NCI-H748 (cell line): ENCODE measurements at regions not wholly inside any gene's neighbourhood (a gene's known extent, or its start where the extent isn't known, plus 50 kb on each side); places are given as distances from the start of the nearest gene placed in this dataset.
"Not testable (repeated sequence)": the region's sequence is repeated elsewhere in the genome, so short reads cannot be mapped to it uniquely, and the experiment has no call there.

Experiments
- DNase-seq: peaks from one replicate; lab custom pipeline; 2025; ENCODE audit not compliant: unreplicated experiment; lab: John Stamatoyannopoulos, UW

DNA sequence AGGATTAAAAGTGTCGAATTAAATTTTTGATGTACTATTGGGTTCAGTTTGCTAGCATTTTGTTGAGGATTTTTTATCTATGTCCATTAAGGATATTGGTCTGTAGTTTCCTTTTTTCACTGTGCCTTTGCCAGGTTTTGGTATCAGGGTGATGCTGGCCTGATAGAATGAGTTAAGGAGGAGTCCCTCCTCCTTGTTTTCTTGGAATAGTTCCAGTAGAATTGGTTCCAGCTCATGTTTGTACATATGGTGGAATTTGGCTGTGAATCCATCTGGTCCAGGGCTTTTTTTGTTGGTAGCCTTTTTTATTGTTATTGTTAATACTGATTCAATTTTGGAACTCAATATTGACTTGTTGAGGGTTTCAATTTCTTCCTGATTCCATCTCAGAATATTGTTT, 141.8 kb downstream of the SIM1 start:
- no peak for DNase-seq

DNA sequence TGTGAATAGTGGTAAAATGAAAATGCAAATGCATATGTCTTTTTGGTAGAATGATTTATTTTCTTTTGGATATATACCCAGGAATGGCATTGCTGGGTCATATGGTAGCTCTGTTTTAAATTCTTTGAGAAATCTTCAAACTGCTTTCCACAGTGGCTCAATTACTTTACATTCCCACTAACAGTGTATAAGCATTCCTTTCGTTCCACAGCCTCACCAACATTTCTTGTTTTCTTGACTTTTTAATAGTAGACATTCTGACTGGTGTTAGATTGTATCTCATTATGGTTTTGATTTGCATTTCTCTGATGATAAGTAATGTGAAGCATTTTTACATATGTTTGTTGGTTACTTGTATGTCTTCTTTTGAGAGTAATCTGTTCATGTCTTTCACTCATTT, 144.0 kb downstream of the SIM1 start:
- no peak for DNase-seq

DNA sequence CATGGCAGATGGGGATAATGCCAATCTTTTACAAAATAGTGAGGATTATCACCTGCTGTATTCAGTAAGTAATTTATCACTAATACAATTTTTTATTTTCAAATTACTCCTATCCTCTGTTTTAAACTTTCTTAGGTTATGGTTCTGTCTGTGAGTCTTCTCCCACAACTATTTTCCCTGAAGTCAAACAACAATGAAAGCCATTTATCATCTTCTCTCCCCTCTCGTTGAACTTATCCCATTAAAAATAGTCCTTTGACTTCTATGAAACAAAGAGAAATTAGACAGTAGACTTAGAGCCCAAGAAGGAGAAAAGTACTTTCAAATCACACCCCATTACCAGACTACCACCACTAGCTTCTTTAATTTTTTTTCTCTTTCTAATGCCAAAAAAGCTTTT, 147.7 kb downstream of the SIM1 start:
- DNase-seq, result no peak

DNA sequence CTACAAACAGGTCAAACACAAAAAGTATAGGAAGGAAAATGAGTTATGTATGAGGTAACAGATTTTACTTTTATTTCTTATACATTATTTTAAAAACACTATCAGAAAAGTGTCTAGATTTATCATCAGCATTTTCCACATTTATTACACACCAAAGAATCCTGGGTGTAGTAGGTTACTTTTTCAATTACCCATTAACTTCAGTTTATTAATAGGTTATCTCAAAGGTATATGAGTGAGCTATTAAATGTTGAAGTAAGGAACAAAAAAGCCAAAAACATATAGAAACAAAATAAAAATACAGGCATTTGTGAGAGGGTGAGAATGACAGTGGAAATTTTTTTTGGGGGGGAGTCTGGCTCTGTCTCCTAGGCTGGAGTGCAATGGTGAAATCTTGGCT, 150.5 kb downstream of the SIM1 start:
- DNase-seq, result no peak

DNA sequence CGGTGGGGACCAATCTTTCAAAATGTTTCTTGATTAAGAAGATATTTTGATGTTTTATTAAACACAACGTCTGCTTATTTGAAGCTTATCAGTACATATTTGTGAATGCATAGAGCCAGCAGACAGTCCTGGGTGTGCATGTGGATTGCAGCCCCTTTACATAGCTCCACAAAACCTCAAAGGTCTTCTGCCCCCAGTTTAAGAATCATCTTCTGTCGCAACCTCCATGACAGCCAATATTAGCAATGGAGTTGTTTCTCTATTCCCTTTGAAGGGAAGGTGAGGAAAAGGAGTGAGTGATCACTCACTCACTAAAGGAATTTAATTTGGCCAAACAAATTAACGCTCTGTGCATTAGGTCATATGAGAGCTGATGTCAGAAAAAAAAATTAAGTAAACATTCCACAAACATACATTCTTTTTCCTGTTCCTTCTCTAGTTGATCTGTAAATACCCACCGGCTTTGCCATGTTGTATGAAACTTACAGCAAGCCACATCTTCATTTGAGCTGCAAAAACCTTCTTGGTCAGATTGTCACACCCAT, 152.9 kb downstream of the SIM1 start:
- DNase-seq, result no peak

DNA sequence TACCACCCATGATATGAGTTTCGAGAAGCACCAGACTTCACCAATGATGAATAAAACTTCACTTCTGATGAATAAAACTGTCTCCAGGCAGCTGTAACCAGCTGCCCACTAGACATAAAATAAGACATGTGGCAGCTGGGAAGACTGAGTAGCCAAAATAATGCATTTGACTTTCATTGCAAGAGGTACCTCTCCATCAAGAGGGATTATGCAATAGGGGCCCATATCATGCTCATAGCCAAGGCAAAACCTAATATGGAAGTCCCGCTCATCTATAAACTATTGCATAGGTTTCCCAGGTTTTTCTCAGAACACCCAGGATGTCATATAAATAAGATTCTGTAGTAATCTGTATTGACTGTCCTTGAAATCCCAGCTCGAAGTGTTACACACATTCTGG, 155.5 kb downstream of the SIM1 start:
- no peak for DNase-seq

DNA sequence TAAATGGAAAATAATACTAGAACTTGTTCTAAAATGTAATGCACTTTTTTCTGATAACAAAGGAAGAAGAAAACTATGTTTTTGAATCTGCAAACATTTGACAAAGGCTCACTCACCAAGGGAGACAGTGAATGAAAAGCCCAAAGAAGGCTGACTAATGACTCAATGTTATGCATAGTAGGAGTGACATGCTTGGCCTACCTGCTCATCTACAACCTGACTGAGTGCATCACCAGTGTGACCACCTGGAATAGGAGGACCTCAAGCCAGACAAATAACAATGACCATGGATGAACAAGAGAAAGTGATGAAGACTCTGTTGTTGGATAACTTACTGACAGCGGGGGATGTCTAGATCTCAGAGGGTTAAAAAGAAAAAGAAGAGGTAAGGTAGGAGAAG, 157.2 kb downstream of the SIM1 start:
- DNase-seq, result no peak

DNA sequence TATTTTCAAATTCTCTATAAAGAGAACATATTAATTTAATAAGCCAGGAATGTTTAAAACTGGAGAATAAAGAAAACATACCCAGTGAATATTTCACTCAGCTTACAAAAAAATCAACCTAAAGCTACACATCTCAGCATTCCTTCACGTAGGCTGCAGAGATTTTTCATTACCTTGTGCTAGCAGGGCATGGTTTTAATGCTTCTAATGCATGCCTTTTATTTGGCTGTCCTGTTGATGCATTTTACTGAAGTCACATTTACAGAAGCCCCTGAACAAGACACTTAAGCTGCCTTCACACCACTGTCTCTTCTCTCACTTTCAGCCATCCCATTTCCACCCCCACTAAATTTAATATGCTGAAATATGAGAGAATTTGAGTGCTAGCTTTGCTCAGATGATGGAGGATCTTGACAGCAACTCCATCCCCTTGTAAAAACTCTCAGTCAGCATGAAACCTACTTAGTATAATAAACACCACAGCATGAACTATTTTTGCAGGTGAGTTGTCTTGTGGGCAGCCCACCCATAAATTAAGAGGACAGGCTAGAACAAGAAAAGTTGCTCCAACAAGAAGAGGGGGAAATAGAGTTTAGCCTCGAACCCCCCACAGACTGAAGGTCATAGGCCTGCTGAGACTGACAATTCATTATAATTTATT, 159.4 kb downstream of the SIM1 start:
- no peak for DNase-seq

DNA sequence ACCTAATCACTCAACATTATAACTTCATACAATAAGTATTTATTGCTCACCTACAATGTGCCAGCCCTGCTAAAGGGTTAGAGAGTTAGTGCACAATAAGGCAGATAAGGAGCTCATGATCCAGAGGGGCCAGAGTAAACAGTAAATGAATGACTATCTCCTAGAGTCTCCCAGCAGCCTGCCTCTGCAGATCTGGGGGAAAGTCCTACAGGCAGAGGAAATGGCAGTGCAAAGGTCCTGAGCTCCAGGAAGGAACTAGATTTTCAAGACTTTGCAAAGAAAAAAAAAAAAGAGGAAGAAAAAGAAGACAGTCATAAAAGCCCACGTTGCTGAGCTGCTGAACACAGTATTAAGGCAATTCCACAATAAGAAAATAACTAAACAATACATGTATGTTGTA, 160.1 kb downstream of the SIM1 start:
- DNase-seq, result no peak

DNA sequence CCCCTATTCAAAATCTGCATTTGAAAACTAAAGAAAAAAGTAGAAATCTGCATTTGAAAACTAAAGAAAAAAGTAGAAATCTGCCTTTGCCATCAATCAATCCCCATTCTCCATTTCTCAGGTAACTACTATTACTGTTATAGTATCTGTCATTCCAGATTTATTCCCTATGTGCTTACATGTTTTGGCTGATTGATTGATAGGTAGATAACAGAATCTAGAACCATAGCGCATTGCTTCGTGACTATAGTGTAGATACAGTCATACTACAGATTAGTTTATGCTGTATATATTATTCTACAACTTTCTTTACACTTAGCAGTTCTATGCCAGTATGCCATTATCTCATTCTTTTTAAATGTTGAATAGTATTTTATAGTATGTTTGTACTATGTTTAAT, 163.0 kb downstream of the SIM1 start:
- DNase-seq, result no peak

DNA sequence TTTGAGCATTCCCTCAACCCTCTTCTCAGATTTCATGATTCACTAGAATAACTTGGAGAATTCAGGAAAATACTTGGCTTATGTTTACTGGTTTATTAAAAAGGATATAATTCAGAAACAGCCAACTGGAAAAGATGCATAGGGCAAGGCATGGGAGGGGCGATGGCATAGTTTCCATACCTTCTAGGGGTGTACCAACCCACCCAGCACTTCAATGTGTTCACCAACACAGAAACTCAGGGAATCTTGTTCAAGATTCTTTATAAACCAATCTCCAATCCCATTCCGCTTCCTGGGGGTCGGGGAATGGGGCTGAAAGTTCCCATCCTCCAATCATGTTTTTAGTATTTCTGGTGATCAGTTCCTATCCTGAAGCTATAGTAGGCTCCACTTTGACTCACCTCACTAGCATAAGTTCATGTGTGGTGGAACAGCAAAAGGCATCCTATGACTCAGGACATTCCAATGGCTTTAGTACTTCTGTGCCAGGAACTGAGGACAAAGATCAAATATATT, 164.4 kb downstream of the SIM1 start:
- no peak for DNase-seq

DNA sequence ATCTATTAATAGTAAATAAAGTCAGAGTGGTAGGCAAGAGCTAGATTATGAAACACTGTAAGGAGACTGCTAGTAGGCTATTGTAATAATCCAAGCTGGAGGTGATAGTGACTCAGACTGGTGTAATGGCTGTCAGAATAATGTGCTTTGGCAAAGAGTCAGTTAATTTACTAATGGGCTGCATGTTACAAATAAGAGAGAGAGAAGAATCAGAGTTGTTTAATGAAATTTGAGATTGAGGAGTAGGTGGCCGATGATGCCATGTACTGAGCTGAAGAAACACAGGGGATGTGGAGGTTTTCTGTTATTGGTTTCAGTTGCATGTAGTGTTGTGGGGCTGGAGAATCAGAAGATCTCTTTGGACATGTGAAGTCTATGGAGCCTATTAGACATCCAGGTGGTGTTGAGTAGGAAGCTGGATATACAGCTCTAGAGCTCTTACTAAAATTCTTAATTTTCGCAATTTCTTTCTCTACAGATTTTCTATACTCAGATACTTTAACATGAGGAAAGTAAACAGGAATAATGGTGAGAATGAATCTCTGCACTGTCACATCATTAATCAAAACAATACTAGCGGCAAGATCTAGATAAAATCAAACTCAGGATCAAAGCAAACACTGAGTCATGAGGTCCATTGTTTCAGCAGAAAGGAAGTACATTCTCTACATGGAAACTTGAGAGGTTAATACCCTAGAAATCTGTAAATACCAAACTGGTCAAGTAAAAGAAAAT, 167.7 kb downstream of the SIM1 start:
- DNase-seq, result peak; percentile 49

DNA sequence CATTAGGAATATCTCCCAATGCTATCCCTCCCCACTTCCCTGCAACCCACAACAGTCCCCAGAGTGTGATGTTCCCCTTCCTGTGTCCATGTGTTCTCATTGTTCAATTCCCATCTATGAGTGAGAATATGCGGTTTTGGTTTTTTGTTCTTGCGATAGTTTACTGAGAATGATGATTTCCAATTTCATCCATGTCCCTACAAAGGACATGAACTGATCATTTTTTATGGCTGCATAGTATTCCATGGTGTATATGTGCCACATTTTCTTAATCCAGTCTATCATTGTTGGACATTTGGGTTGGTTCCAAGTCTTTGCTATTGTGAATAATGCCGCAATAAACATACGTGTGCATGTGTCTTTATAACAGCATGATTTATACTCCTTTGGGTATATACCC, 169.5 kb downstream of the SIM1 start:
- DNase-seq, result not testable (repeated sequence)

DNA sequence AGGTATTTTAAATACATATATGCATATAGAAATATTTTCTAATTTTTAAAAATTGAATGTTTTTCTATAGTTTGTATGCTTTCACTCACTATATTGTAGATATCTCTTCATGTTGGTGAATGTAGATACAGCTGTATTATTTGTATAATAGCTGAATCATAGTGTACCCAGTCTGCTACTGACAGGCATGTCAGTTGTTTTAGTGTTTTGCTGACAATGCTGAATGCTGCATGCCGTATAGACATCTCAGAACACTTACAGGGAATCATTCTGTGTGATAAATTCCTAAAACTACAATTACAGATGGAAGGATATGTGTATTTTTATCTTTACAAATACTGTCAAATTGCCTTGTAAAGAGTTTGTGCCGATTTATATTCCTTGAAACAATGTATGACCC, 175.4 kb downstream of the SIM1 start:
- DNase-seq, result no peak

DNA sequence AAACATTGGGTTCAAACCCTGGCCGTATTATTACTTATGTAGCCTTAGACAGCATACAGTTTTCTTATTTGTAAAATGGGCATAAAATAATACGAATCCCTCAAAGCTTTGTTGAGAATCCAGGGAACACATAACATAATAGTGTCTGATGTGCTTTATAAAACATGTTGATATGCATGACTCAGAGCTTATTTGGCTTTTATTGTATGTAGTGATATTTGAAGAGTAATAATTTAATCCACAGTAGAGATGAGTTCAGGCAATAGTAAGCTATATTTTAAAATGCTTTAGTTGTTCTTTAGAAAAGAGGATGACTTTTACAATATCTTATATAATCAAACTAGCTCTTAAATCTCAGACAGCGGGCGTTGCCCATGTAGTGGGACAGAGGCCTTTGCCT, 176.4 kb downstream of the SIM1 start:
- no peak for DNase-seq

DNA sequence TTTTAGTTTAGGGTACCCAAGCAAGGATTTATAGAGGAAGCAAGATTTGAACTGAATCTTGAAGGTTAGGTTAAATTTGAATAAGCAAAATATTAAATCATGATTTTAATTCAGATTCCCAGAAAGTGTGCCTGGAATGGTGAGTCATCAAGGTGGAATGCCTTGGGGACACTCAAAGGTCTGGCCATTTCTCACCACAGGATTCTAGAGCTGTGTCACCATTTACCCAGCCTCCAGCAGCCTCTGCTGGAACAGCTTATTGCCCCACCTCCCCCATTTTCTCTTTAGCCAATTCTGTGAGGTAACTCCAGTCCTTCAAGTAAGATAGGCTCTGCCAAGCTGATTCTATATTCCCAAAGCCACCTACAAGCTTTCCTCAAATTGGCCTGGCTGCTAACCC, 181.4 kb downstream of the SIM1 start:
- DNase-seq, result no peak

DNA sequence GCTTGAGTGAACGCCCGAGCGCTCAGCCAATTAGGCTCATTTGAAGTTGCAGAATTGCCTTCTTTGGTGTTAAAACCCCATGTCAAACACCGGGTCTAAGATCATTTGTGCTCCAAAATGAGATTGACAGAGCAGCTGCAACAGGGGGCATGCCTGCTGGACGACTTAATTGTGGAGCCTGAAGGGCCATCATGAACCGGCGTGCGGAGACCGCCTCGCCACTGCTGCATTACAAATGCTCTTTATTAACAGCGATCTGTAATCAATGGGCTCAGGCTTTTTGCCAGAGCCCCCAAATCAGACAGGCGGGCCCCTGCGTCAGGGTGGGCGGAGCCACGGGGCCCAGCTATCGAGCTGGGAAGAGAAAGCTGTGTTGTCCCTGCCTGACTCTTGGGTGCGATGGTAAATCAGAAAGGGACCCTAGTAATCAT, 183.2 kb downstream of the SIM1 start:
- DNase-seq, result peak; percentile 87

DNA sequence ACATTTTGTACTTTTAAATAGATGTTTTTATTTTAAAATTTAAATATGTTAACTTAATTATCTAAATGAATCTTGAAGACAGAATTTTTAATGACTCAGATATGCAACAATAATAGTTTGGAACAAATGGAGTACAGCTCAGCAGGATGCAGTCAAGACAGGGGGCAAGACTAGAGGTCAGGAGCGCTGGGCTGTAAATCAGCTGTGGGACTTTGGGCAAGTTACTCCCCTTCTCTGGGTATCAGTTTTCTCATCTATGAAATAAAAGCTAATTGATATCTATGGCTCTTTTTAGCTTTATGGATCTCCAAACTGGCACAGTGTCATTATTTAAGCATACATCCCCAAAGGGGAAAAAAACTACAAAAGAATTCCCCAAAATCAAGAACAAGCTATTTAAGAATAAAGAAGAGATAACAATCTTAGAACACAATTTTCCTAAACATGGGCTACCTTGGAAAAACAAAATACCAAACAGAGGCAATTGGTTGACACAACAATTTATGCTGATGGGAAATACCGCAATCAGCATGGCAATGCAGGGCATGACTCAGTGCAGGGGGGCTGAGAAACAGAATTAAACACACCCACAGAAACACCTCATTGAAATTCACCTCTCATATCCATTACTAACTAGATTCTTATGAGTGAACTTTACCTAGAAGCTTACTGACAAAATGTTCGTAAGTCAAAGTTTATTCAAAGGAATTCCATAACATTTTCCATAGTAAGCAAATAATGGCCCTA, 188.2 kb downstream of the SIM1 start:
- no peak for DNase-seq

DNA sequence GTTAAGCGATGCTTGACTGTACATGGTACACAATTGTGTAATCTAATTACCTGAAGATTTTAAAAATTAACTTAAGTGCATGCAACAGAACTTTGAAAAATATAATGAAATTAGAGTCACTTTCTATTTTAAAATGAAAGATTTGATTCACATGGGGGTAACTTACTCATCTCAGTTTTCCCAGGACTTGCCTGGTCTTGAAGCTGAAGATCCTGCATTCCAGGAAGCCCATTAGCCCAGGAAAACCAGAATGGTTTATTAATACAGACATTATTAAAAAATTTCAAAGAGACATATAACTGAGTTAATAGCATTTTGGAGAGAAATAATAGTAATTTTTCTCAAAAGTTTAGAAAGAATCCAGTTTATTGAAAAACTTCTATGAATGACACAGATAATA, 190.6 kb downstream of the SIM1 start:
- DNase-seq, result no peak

DNA sequence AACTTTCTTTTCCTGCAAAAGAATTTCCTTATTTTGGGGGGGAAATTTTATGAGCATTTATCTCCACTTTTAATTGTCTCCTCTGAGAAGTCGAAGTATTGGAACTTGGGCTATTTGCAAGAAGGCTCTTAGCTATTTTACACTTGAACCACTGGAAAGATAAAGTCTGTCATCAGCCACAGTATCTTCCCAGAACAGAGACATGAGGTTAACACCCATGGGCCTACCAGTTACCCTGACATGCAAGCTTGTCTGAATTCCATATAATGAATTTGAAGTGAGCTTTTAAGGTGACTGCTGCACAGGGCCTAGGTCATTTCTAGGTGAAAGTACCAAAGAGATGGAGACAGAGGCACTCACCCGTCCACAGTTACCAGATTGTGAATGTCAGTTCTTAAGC, 193.1 kb downstream of the SIM1 start:
- DNase-seq, result no peak

DNA sequence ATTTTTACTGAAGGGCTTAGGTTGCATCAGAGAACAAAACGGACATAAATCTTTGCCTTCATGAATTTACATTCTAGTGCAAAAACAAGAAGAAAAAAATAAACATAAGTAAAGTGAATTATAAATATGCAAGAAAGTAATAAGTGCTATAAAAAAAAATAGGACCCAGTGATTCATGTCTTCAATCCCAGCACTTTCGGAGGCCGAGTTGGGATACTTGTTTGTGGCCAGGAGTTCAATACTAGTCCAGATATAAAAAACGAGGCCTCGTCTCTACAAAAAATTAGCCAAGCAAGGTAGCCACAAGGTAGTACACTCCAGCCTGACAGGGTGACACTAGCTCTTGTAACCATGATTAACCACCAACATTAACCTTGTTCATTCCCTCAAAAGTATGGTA, 193.5 kb downstream of the SIM1 start:
- DNase-seq, result no peak

DNA sequence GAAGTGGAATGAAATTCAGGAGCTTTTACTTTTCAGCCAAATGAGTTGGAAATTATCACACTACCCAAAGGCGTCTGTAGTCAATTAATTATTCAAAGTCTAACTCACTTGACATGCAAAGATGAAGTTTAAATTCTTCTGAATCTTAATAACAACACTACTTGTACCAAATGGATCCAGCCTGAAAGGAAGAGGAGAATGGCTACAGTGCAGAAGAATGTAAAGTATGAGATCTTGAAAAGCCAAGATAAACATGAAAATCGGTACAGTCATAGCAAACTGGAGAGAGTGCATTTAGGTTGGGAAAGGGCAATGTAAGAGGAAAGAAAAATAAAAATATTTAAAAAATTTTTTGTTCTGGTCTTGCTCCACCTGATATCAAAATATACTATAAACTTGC, 195.5 kb downstream of the SIM1 start:
- DNase-seq, result no peak
